Prostate gland (tissue), 2 donors: ENCODE measurements at regions not wholly inside any gene's neighbourhood (a gene's known extent, or its start where the extent isn't known, plus 50 kb on each side); places are given as distances from the start of the nearest gene placed in this dataset.

ENCODE experiments used
- POLR2A ChIP-seq: fragments of 450-650 bp; IDR thresholded peaks from one replicate; pipeline ENCODE4 v1.6.1; 2016; ENCODE audit warnings: antibody characterized with exemption, mild to moderate bottlenecking
- TF ChIP-seq, protein P1 (sequence below), 4 experiments: fragments of 200-600 bp in 2 of 4; fragments of 450-650 bp in 2 of 4; sonication (generic) in 2 of 4; IDR thresholded peaks; 1 replicate in 3 of 4; 2 replicates in 1 of 4; pipeline ENCODE4 v1.5.1; 2016 to 2019; ENCODE audit warnings: antibody characterized with exemption in 4 of 4, mild to moderate bottlenecking in 2 of 4, moderate library complexity in 2 of 4

DNA sequence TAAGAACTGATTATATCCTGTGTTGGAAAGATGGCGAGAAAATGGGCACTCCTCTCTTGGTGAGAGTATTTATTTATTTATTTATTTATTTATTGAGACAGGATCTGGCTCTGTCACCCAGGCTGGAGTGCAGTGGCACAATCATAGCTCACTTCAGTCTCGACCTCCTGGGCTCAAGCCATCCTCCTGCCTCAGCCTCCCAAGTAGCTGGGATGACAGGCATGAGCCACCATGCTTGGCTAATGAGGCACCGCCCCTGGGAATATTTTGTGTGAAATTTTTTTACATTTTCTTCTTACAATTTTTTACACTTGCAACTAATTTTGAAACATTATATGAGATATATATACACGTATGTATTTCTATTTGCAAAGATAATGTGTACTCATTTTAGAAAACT is 150.5 kb upstream of the PRR20G start:
- TF ChIP-seq, protein P1, sequence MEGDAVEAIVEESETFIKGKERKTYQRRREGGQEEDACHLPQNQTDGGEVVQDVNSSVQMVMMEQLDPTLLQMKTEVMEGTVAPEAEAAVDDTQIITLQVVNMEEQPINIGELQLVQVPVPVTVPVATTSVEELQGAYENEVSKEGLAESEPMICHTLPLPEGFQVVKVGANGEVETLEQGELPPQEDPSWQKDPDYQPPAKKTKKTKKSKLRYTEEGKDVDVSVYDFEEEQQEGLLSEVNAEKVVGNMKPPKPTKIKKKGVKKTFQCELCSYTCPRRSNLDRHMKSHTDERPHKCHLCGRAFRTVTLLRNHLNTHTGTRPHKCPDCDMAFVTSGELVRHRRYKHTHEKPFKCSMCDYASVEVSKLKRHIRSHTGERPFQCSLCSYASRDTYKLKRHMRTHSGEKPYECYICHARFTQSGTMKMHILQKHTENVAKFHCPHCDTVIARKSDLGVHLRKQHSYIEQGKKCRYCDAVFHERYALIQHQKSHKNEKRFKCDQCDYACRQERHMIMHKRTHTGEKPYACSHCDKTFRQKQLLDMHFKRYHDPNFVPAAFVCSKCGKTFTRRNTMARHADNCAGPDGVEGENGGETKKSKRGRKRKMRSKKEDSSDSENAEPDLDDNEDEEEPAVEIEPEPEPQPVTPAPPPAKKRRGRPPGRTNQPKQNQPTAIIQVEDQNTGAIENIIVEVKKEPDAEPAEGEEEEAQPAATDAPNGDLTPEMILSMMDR (IDR thresholded peaks at IDR 0.05) = no peak
- no peak for TF ChIP-seq POLR2A
